AG10803 (cell line): ENCODE measurements at regions not wholly inside any gene's neighbourhood (a gene's known extent, or its start where the extent isn't known, plus 50 kb on each side); places are given as distances from the start of the nearest gene placed in this dataset.
"Not testable (repeated sequence)": the region's sequence is repeated elsewhere in the genome, so short reads cannot be mapped to it uniquely, and the experiment has no call there.

Experiments
- DNase-seq: peaks from one replicate; pipeline ENCODE4 v3.0.0; 2010; ENCODE audit warnings: low read depth
- H3K4me3 ChIP-seq: 2 replicates; pipeline ENCODE4 v1.5.1; 2011; ENCODE audit warnings: mild to moderate bottlenecking, low read length, control low read depth
- CTCF ChIP-seq: conservative IDR thresholded peaks from 2 replicates; pipeline ENCODE4 v1.5.1; 2011; ENCODE audit warnings: mild to moderate bottlenecking, low read length, control low read depth, inconsistent platforms

DNA sequence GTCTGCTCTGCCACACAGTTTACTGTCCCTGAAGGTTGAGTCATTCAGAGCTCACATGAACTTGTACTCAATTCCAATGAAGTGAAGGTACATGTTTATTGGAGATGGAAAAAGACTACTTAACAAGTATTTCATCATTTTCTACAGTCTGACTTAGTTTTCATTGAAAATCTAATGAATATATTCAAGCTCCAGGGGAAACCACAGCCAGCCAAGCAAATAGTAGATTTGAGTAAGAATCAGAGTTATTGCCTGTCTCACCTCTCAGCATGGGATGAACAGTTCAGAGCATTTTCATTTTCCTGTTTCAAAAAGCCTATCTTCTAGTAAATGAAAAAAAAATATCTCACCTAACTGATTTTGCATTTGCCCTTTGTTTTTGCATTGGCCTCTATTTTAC is 1249.4 kb upstream of the DIAPH2 start:
- no peak for TF ChIP-seq CTCF
- H3K4me3 ChIP-seq, result no peak overlapping the region

GRCh38 chrX:95441836-95442235 is 1242.8 kb upstream of the DIAPH2 start:
- no peak overlapping the region for H3K4me3 ChIP-seq
- no peak for TF ChIP-seq CTCF
- DNase-seq, result no peak

More for the DNA sequence above, 1249.4 kb upstream of the DIAPH2 start:
- no peak for DNase-seq

DNA sequence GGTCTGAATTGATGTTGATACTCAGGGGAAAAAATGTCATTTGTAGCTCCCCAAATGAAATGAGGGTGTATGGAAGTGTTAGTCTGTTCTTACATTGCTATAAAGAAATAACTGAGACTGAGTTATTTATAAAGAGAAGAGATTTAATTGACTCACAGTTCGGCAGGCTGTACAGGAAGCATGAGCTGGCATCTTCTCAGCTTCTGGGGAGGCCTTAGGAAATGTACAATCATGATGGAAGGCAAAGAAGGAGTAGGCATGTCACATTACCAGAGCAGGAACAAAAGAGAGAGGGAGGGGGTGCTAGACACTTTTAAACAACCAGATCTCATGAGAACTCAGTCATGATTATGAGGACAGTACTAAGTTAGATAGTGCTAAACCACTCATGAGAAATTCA is 1199.9 kb upstream of the DIAPH2 start:
- no peak overlapping the region for H3K4me3 ChIP-seq
- no peak for DNase-seq
- no peak for TF ChIP-seq CTCF

DNA sequence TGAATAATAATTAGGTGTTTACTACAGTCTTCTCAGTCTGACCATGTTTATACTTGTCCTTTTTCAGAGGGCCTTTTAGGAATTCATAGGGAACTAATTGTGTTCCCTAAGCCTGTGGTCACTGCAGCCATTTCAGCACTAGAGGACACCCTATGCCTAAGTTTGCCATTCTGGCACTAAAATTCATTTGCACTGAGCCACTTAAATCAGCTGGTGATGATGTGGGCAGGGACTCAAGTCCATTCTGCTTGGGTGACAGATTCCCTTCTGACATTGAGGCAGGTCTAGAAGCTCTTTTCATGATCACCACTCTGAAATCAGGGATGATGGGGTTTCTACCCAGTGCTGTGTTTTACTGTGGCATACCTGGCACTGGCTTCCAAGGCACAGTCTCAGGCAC is 1178.9 kb upstream of the DIAPH2 start:
- no peak for DNase-seq
- H3K4me3 ChIP-seq, result no peak overlapping the region
- no peak for TF ChIP-seq CTCF

DNA sequence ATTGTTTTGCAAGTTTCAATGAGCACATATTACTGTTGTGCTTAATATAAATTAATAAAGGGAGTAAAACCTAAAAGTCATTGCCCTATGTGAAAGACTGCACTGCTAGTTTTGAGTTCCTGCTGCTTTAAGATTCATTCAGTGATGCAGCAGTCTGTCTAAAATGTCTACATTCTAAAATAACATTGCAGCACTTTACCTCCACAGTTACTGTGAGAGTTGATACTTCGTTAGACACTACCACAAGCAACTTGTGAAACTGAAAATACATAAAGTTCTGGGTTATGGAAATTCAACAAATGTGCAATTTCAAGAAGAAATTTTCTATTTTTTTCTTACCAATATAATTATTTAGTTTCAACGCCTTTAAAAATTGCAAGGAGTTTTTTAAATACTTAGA is 1175.2 kb upstream of the DIAPH2 start:
- DNase-seq, result no peak
- H3K4me3 ChIP-seq, result no peak overlapping the region
- no peak for TF ChIP-seq CTCF

DNA sequence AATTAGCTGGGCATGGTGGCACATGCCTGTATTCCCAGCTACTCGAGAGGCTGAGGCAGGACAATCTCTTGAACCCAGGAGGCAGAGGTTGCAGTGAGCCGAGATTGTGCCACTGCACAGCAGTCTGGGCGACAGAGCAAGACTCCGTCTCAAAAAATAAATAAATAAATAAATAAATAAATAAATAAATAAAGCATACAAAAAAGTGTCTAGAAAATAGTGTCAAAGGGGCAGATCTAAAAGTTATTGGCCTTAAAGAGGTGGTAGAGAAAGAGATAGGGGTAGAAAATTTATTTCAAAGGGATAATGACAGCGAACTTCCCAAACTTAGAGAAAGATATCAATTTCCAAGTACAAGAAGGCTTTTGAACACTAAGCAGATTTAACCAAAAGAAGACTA is 1160.6 kb upstream of the DIAPH2 start:
- not testable (repeated sequence) for H3K4me3 ChIP-seq, DNase-seq

GRCh38 chrX:95536111-95536510 is 1148.5 kb upstream of the DIAPH2 start:
- no peak overlapping the region for H3K4me3 ChIP-seq
- DNase-seq, result no peak
- no peak for TF ChIP-seq CTCF

GRCh38 chrX:95536661-95537060 is 1148.0 kb upstream of the DIAPH2 start:
- no peak for TF ChIP-seq CTCF
- DNase-seq, result no peak

More at GRCh38 chrX:95536661-95537060, 1148.0 kb upstream of the DIAPH2 start:
- no peak overlapping the region for H3K4me3 ChIP-seq
